K562 (cell line): ENCODE measurements at regions not wholly inside any gene's neighbourhood (a gene's known extent, or its start where the extent isn't known, plus 50 kb on each side); places are given as distances from the start of the nearest gene placed in this dataset.

ENCODE experiments used
- ATAC-seq: fragments of 200-7000 bp; cut with Tn5 transposase; 3 replicates; pipeline ENCODE4 v1.9.1; 2020; ENCODE audit warnings: moderate library complexity
- BruUV-seq: library from RNA; stranded (reverse); fragments of 400-500 nt; replicated peaks from 2 replicates; lab custom pipeline; 2021; lab: Mats Ljungman, UMichigan
- CTCF ChIA-PET: fragments of 300-600 bp; formaldehyde crosslinking; extraction: SDS; loops from one replicate; lab custom pipeline; 2021; ENCODE audit warnings: low intra/inter-chr PET ratio; lab: Yijun Ruan, JAX
- POLR2A ChIA-PET: fragments of 300-600, 350-650 bp; sonication (Branson Sonifier 250); formaldehyde crosslinking; extraction: SDS; loops from one replicate; lab custom pipeline; 2021; ENCODE audit warnings: antibody characterized with exemption, inconsistent platforms; lab: Yijun Ruan, JAX
- DNase-seq, 4 experiments: peaks; one replicate each; pipeline versions ENCODE4 v3.0.0 to v3.0.0-alpha.2; 2011 to 2018; ENCODE audit warnings: low spot score in 3 of 4, mixed read lengths in 3 of 4; ENCODE audit errors: extremely low read depth in 1 of 4
- FAIRE-seq: peaks from 2 replicates; lab custom pipeline; 2011; peaks lifted over from hg19 to GRCh38; lab: Jason Lieb, UNC
- H2AFZ ChIP-seq: 2 replicates; pipeline ENCODE4 v1.6.0; 2011; ENCODE audit warnings: low read depth, low read length, control low read depth, inconsistent platforms
- H3K27ac ChIP-seq: fragments of 200-600 bp; 3 replicates; pipeline ENCODE4 v1.8.0; 2011; ENCODE audit warnings: low read depth, mild to moderate bottlenecking, control low read depth, inconsistent platforms, low read length, moderate library complexity, mixed read lengths; ENCODE audit errors: extremely low read depth
- H3K27me3 ChIP-seq, 2 experiments: fragments of 300-600 bp in 1 of 2; 2 replicates in 1 of 2; 3 replicates in 1 of 2; pipeline versions ENCODE4 v1.6.0 to v1.8.0; 2011; ENCODE audit warnings: inconsistent platforms in 2 of 2, low read length in 2 of 2, mild to moderate bottlenecking in 1 of 2, mixed read lengths in 1 of 2, moderate library complexity in 1 of 2; ENCODE audit not compliant: control insufficient read depth in 2 of 2, insufficient read depth in 2 of 2
- H3K36me3 ChIP-seq: fragments of 300-600 bp; 3 replicates; pipeline ENCODE4 v1.8.0; 2011; ENCODE audit warnings: mild to moderate bottlenecking, low read length, inconsistent platforms; ENCODE audit not compliant: control insufficient read depth, insufficient read depth
- H3K4me1 ChIP-seq, 2 experiments: fragments of 200-600 bp in 1 of 2; replicated peaks in 1 of 2; 2 replicates in 1 of 2; 3 replicates in 1 of 2; pipeline versions ENCODE4 v1.5.1 to v1.8.0; 2011; ENCODE audit warnings: inconsistent platforms in 2 of 2, low read length in 2 of 2, mild to moderate bottlenecking in 1 of 2, mixed read lengths in 1 of 2, moderate library complexity in 1 of 2; ENCODE audit not compliant: control insufficient read depth in 2 of 2, insufficient read depth in 2 of 2
- H3K4me2 ChIP-seq: 2 replicates; pipeline ENCODE4 v1.6.1; 2011; ENCODE audit warnings: low read length, control low read depth, inconsistent platforms, mixed read lengths; ENCODE audit not compliant: insufficient read depth
- H3K4me3 ChIP-seq: fragments of 200-600 bp; sonication (generic), shearing (Covaris generic); 2 replicates; pipeline ENCODE4 v1.5.1; 2016; ENCODE audit warnings: control low read depth, inconsistent platforms
- H3K79me2 ChIP-seq: fragments of 200-600 bp; 3 replicates; pipeline ENCODE4 v1.8.0; 2011; ENCODE audit warnings: low read length, inconsistent platforms; ENCODE audit not compliant: control insufficient read depth, insufficient read depth
- H3K9ac ChIP-seq, 2 experiments: 2 replicates each; pipeline versions ENCODE4 v1.6.0 to v1.6.1; 2011; ENCODE audit warnings: low read depth in 2 of 2, low read length in 2 of 2, control low read depth in 1 of 2, inconsistent platforms in 1 of 2, mild to moderate bottlenecking in 1 of 2, mixed read lengths in 1 of 2; ENCODE audit not compliant: insufficient read depth in 1 of 2
- H3K9me1 ChIP-seq: one replicate; pipeline ENCODE4 v1.6.0; 2011; ENCODE audit warnings: inconsistent platforms, mild to moderate bottlenecking, low read length, moderate library complexity; ENCODE audit not compliant: control insufficient read depth, insufficient read depth
- H3K9me3 ChIP-seq: replicated peaks from 2 replicates; pipeline ENCODE4 v1.5.1; 2011; ENCODE audit warnings: low read depth, low read length, inconsistent platforms; ENCODE audit not compliant: control insufficient read depth, insufficient read depth
- H4K20me1 ChIP-seq: replicated peaks from 2 replicates; pipeline ENCODE4 v1.6.1; 2011; ENCODE audit warnings: low read length, inconsistent platforms, mixed read lengths; ENCODE audit not compliant: control insufficient read depth, insufficient read depth
- HOXB6 ChIP-seq: fragments of 250-450 bp; sonication (Bioruptor Pico); IDR thresholded peaks from 2 replicates; pipeline ENCODE4 v1.5.1; 2022; ENCODE audit warnings: mild to moderate bottlenecking, borderline replicate concordance
- KLF16 ChIP-seq: IDR thresholded peaks from 2 replicates; pipeline ENCODE4 v1.6.1; 2016; ENCODE audit warnings: antibody characterized with exemption
- NONO ChIP-seq, 2 experiments: fragments of 200-400 bp in 1 of 2; fragments of 450-650 bp in 1 of 2; formaldehyde crosslinking in 1 of 2; IDR thresholded peaks; 2 replicates each; pipeline ENCODE4 v1.6.1; 2017; ENCODE audit warnings: low read depth in 2 of 2, mild to moderate bottlenecking in 2 of 2, moderate library complexity in 2 of 2, low read length in 1 of 2
- SAFB ChIP-seq: fragments of 200-400 bp; formaldehyde crosslinking; IDR thresholded peaks from 2 replicates; pipeline ENCODE4 v1.6.1; 2017; ENCODE audit warnings: low read depth, low read length, borderline replicate concordance
- ZNF766 ChIP-seq: fragments of 200-800 bp; sonication (Bioruptor generic); conservative IDR thresholded peaks from 2 replicates; pipeline ENCODE4 v1.6.1; 2016; ENCODE audit warnings: missing genetic modification characterization, missing compliant biosample characterization
- WGBS: fragments of 100-300 bp; shearing (Covaris generic); methylation state at CpG from one replicate; pipeline ENCODE4 v1.1.6; 2016; ENCODE audit warnings: low coverage, mixed read lengths; ENCODE audit not compliant: insufficient coverage; ENCODE audit errors: missing lambda C conversion rate; 5-methylcytosine and 5-hydroxymethylcytosine counted together
- in situ Hi-C: fragments of 300-500 bp; cut with MboI; formaldehyde crosslinking; loops from 4 replicates; pipeline ENCODE4 v1.15.0; 2018; ENCODE audit warnings: inconsistent platforms, mixed read lengths
- intact Hi-C: fragments of 100-400 bp; cut with micrococcal nuclease; formaldehyde crosslinking; loops from 2 replicates; pipeline ENCODE4 v1.14.2; 2022
- TF ChIP-seq, protein P1 (sequence below): IDR thresholded peaks from 2 replicates; pipeline ENCODE4 v1.6.1; 2014; ENCODE audit warnings: antibody characterized with exemption
- TF ChIP-seq, protein P2 (sequence below): sonication (generic); formaldehyde crosslinking; IDR thresholded peaks from 2 replicates; pipeline ENCODE4 v1.8.0; 2022; ENCODE audit warnings: mild to moderate bottlenecking, missing genetic modification reagents
- TF ChIP-seq, protein P3 (sequence below): fragments of 450-650 bp; formaldehyde crosslinking; conservative IDR thresholded peaks from 2 replicates; pipeline ENCODE4 v1.4.0; 2022; ENCODE audit warnings: mild to moderate bottlenecking, missing genetic modification characterization

DNA sequence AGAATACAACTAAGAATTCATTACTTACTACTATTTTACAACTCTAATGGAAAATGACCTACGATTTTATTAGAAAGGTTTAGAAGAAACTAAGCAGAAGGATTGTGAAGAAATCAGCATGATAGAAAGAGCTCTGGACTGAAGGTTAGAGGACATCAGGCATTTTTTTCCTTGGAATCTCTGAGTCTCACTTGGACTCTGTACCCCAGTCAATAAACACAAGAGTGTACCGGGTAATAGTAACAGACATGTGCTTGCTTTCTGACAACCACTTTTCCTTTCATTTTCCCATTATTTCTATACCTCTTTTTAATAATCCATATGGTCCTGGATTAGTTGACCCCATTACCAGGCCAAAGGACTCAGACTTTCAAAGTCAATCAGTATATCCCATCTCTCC is 1240.9 kb upstream of the LRRTM3 start (continued):
- TF ChIP-seq, protein P1, sequence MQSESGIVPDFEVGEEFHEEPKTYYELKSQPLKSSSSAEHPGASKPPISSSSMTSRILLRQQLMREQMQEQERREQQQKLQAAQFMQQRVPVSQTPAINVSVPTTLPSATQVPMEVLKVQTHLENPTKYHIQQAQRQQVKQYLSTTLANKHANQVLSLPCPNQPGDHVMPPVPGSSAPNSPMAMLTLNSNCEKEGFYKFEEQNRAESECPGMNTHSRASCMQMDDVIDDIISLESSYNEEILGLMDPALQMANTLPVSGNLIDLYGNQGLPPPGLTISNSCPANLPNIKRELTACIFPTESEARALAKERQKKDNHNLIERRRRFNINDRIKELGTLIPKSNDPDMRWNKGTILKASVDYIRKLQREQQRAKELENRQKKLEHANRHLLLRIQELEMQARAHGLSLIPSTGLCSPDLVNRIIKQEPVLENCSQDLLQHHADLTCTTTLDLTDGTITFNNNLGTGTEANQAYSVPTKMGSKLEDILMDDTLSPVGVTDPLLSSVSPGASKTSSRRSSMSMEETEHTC: no peak
- TF ChIP-seq SAFB (no peak), KLF16 (no peak), ZNF766 (CRISPR knock-in tag) (no peak), HOXB6 (CRISPR knock-in tag) (no peak)
- TF ChIP-seq, protein P2, sequence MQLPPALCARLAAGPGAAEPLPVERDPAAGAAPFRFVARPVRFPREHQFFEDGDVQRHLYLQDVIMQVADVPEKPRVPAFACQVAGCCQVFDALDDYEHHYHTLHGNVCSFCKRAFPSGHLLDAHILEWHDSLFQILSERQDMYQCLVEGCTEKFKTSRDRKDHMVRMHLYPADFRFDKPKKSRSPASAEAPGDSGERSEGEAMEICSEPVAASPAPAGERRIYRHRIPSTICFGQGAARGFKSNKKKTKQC (CRISPR knock-in tag): no peak

DNA sequence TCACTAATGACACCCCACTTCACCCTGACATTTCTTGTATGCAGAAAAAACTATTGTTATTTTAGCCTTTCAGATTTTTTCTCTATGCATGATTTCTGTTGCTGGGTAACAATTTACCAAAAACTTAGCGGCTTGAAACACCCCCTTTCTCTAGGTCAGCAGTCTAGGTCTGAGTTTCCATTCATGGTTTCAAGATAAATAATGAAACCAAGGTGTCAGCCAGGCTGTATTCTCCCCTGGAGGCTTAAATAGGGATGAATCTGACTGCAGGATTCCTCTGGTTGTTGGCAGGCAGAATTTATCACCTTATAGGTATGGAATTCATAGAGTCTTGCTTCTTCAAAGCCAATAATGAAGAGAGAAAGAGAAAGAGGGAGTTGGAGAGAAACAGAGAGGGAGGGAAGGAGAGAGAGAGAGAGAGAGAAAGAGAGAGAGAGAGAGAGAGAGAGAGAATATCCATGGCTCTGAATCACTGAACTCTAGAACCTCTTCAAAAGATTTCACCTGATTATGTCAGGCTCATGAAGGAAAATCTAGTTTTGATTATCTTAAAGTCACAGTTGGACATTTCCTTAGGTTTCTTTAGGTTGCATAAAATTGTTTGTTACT is 1224.6 kb upstream of the LRRTM3 start:
- no peaks in the 10 kb centered on the region for H4K20me1 ChIP-seq
- H3K9me1 ChIP-seq: no peaks in the 10 kb centered on the region
- in situ Hi-C loops (no loop called here), intact Hi-C loops (no loop called here)
- no peaks in the 10 kb centered on the region for H3K79me2 ChIP-seq
- ChIA-PET POLR2A (no interaction called here), CTCF (no interaction called here)
- no peaks in the 10 kb centered on the region for H3K27me3 ChIP-seq
- WGBS: 0% methylated on average over 1 of the region's 1 CpG
- FAIRE-seq (no peak), ATAC-seq (no peak), DNase-seq (no peak)
- no peaks in the 10 kb centered on the region for H3K4me1 ChIP-seq
- no peak overlapping the region for H3K9ac ChIP-seq
- no peak overlapping the region for H3K27ac ChIP-seq
- peaks cover 3% of the 10 kb centered on the region; the same call in 1 of the 2 replicates for H3K9me3 ChIP-seq
- no peak overlapping the region for H2AFZ ChIP-seq
- H3K36me3 ChIP-seq: no peaks in the 10 kb centered on the region
- no peak overlapping the region for H3K4me3 ChIP-seq
- TF ChIP-seq, protein P3, sequence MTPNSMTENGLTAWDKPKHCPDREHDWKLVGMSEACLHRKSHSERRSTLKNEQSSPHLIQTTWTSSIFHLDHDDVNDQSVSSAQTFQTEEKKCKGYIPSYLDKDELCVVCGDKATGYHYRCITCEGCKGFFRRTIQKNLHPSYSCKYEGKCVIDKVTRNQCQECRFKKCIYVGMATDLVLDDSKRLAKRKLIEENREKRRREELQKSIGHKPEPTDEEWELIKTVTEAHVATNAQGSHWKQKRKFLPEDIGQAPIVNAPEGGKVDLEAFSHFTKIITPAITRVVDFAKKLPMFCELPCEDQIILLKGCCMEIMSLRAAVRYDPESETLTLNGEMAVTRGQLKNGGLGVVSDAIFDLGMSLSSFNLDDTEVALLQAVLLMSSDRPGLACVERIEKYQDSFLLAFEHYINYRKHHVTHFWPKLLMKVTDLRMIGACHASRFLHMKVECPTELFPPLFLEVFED (CRISPR knock-in tag): no peak
- no peak for TF ChIP-seq NONO (IDR thresholded peaks at IDR 0.05; ENCODE audit: low read depth in 2 of 2, low read length in 1 of 2)
- no TSS peak for BruUV-seq
- H3K4me2 ChIP-seq: no peak overlapping the region
